ENCODE measurements at regions not wholly inside any gene's neighbourhood (a gene's known extent, or its start where the extent isn't known, plus 50 kb on each side); places are given as distances from the start of the nearest gene placed in this dataset.

- peaks cover 6% of the 10 kb centered on the region for H3K27me3 ChIP-seq (replicated peaks; ENCODE audit: insufficient read depth, low read depth, low read length, poor library complexity)
- ChIA-PET CTCF (no interaction called here), POLR2A (ENCODE audit: low non-redundant PET) (no interaction called here)
These were observed 455.5 kb downstream of the CCSER2 start for GRCh38 chr10:84783909-84784308.

GRCh38 chr10:84784749-84785148 is 456.4 kb downstream of the CCSER2 start:
- no peaks in the 10 kb centered on the region for H3K4me1 ChIP-seq (ENCODE audit: insufficient read depth, low read length, poor library complexity, severe bottlenecking)
- no peak for DNase-seq (ENCODE audit: low spot score)
- TF ChIP-seq CTCF (conservative IDR thresholded peaks at IDR 0.05; ENCODE audit: low read depth, low read length) (no peak), EZH2 (IDR thresholded peaks at IDR 0.05; ENCODE audit: borderline replicate concordance, low read depth, low read length, poor library complexity, severe bottlenecking) (no peak)
- intact Hi-C loops (cut with micrococcal nuclease; ENCODE audit: unreplicated experiment), result no loop called here
- BruUV-seq (replicated peaks), result no TSS peak
- no peak overlapping the region for H3K27ac ChIP-seq (ENCODE audit: low read depth, low read length, poor library complexity, severe bottlenecking)
- H3K9me3 ChIP-seq (ENCODE audit: low read depth, low read length, poor library complexity, severe bottlenecking), result no peaks in the 10 kb centered on the region
- H3K4me3 ChIP-seq (ENCODE audit: low read depth, low read length, poor library complexity, severe bottlenecking), result no peak overlapping the region
- ChIA-PET CTCF (no interaction called here), POLR2A (ENCODE audit: low non-redundant PET) (no interaction called here)
- H3K27me3 ChIP-seq (replicated peaks; ENCODE audit: insufficient read depth, low read depth, low read length, poor library complexity), result peaks cover 2% of the 10 kb centered on the region
- no peaks in the 10 kb centered on the region for H3K36me3 ChIP-seq (ENCODE audit: insufficient read depth, low read length, poor library complexity, severe bottlenecking)

More at GRCh38 chr10:84783909-84784308, 455.5 kb downstream of the CCSER2 start:
- Histone ChIP-seq H3K36me3 (ENCODE audit: insufficient read depth, low read length, poor library complexity, severe bottlenecking) (no peaks in the 10 kb centered on the region), H3K27ac (ENCODE audit: low read depth, low read length, poor library complexity, severe bottlenecking) (no peak overlapping the region), H3K4me1 (ENCODE audit: insufficient read depth, low read length, poor library complexity, severe bottlenecking) (no peaks in the 10 kb centered on the region), H3K4me3 (ENCODE audit: low read depth, low read length, poor library complexity, severe bottlenecking) (no peak overlapping the region), H3K9me3 (ENCODE audit: low read depth, low read length, poor library complexity, severe bottlenecking) (no peaks in the 10 kb centered on the region)
- intact Hi-C loops (cut with micrococcal nuclease; ENCODE audit: unreplicated experiment), result no loop called here
- DNase-seq (ENCODE audit: low spot score), result no peak
- TF ChIP-seq CTCF (conservative IDR thresholded peaks at IDR 0.05; ENCODE audit: low read depth, low read length) (no peak), EZH2 (IDR thresholded peaks at IDR 0.05; ENCODE audit: borderline replicate concordance, low read depth, low read length, poor library complexity, severe bottlenecking) (no peak)
- BruUV-seq (replicated peaks), result no TSS peak

GRCh38 chr10:84789026-84789425 is 460.6 kb downstream of the CCSER2 start:
- no peaks in the 10 kb centered on the region for H3K9me3 ChIP-seq (ENCODE audit: low read depth, low read length, poor library complexity, severe bottlenecking)
- H3K4me3 ChIP-seq (ENCODE audit: low read depth, low read length, poor library complexity, severe bottlenecking), result no peak overlapping the region
- H3K27ac ChIP-seq (ENCODE audit: low read depth, low read length, poor library complexity, severe bottlenecking), result no peak overlapping the region
- TF ChIP-seq EZH2 (IDR thresholded peaks at IDR 0.05; ENCODE audit: borderline replicate concordance, low read depth, low read length, poor library complexity, severe bottlenecking) (no peak), CTCF (conservative IDR thresholded peaks at IDR 0.05; ENCODE audit: low read depth, low read length) (no peak)
- H3K27me3 ChIP-seq (replicated peaks; ENCODE audit: insufficient read depth, low read depth, low read length, poor library complexity), result peaks cover 21% of the 10 kb centered on the region
- H3K4me1 ChIP-seq (ENCODE audit: insufficient read depth, low read length, poor library complexity, severe bottlenecking), result no peaks in the 10 kb centered on the region
- DNase-seq (ENCODE audit: low spot score), result no peak
- ChIA-PET POLR2A (ENCODE audit: low non-redundant PET) (no interaction called here), CTCF (no interaction called here)
- BruUV-seq (replicated peaks), result no TSS peak
- intact Hi-C loops (cut with micrococcal nuclease; ENCODE audit: unreplicated experiment), result no loop called here
- no peaks in the 10 kb centered on the region for H3K36me3 ChIP-seq (ENCODE audit: insufficient read depth, low read length, poor library complexity, severe bottlenecking)
